GM18861 (cell line): ENCODE measurements at regions not wholly inside any gene's neighbourhood (a gene's known extent, or its start where the extent isn't known, plus 50 kb on each side); places are given as distances from the start of the nearest gene placed in this dataset.
"Not testable (repeated sequence)": the region's sequence is repeated elsewhere in the genome, so short reads cannot be mapped to it uniquely, and the experiment has no call there.

ENCODE experiments used
- ATAC-seq: cut with Tn5 transposase; IDR thresholded peaks from one replicate; pipeline ENCODE4 v1.9.1; 2021; ENCODE audit not compliant: unreplicated experiment

- no peak for ATAC-seq
Observed at GRCh38 chr5:8528106-8528505, 659.2 kb downstream of the MTRR start.

- no peak for ATAC-seq
Observed at GRCh38 chr5:8538821-8539220, 669.9 kb downstream of the MTRR start.

GRCh38 chr5:8540317-8540716 lies 671.4 kb downstream of the MTRR start:
- no peak for ATAC-seq

GRCh38 chr5:8550921-8551320 lies 682.0 kb downstream of the MTRR start:
- ATAC-seq: no peak

- no peak for ATAC-seq
Observed at GRCh38 chr5:8553364-8553763, 684.4 kb downstream of the MTRR start.

GRCh38 chr5:8557728-8558127 lies 688.8 kb downstream of the MTRR start:
- ATAC-seq: no peak

- ATAC-seq: no peak
Observed at GRCh38 chr5:8560776-8561175, 691.8 kb downstream of the MTRR start.

GRCh38 chr5:8561224-8561840 lies 692.4 kb downstream of the MTRR start:
- no peak for ATAC-seq

GRCh38 chr5:8561854-8562253 lies 692.9 kb downstream of the MTRR start:
- no peak for ATAC-seq

GRCh38 chr5:8563540-8563939 lies 694.6 kb downstream of the MTRR start:
- not testable (repeated sequence) for ATAC-seq

- ATAC-seq: no peak
Observed at GRCh38 chr5:8568858-8569257, 699.9 kb downstream of the MTRR start.

- no peak for ATAC-seq
Observed at GRCh38 chr5:8570528-8570927, 701.6 kb downstream of the MTRR start.

- no peak for ATAC-seq
Observed at GRCh38 chr5:8576178-8576577, 707.2 kb downstream of the MTRR start.

GRCh38 chr5:8577792-8578191 lies 708.8 kb downstream of the MTRR start:
- ATAC-seq: no peak

GRCh38 chr5:8580298-8580697 lies 711.4 kb downstream of the MTRR start:
- ATAC-seq: no peak

- no peak for ATAC-seq
Observed at GRCh38 chr5:8581047-8581446, 712.1 kb downstream of the MTRR start.

GRCh38 chr5:8585230-8586018 lies 716.5 kb downstream of the MTRR start:
- ATAC-seq: no peak

GRCh38 chr5:8590959-8591358 lies 722.0 kb downstream of the MTRR start:
- no peak for ATAC-seq

GRCh38 chr5:8598356-8598755 lies 729.4 kb downstream of the MTRR start:
- no peak for ATAC-seq

- ATAC-seq: no peak
Observed at GRCh38 chr5:8598996-8599395, 730.0 kb downstream of the MTRR start.

GRCh38 chr5:8600843-8601242 lies 731.9 kb downstream of the MTRR start:
- no peak for ATAC-seq

GRCh38 chr5:8601831-8602354 lies 732.9 kb downstream of the MTRR start:
- ATAC-seq: no peak
